Heart left ventricle (tissue), 13 donors: ENCODE measurements at regions not wholly inside any gene's neighbourhood (a gene's known extent, or its start where the extent isn't known, plus 50 kb on each side); places are given as distances from the start of the nearest gene placed in this dataset.

Experiments
- POLR2A ChIP-seq, 2 donors: fragments of 450-650 bp; IDR thresholded peaks; one replicate each; pipeline ENCODE4 v1.6.1; 2017; ENCODE audit warnings: antibody characterized with exemption in 2 of 2, mild to moderate bottlenecking in 2 of 2, moderate library complexity in 2 of 2
- TF ChIP-seq, protein P1 (sequence below), 12 donors: fragments of 200-600 bp; sonication (generic) in 4 of 12; IDR thresholded peaks; one replicate each; pipeline versions ENCODE4 v1.5.0 to v1.8.0; 2018 to 2022; ENCODE audit warnings: antibody characterized with exemption in 12 of 12, mild to moderate bottlenecking in 5 of 12
- donor health status: ischemic (EF 13 %, LVEDD 7.1; RV severe dilation, severe dysfunction).
- donor health status: DM: no; HTN: yes; CAD: no.
- donor health status: DM: no; HTN: no; CAD: no.
- donor health status: ischemic (EF 25% LVEDD 6.9; RV normal size, moderate dysfunction).
- donor health status: ischemic (EF 25% LVEDD 5.7; RV mildly dilated, moderate dysfunction).
- donor health status: ischemic (EF 35%, LVEDD 5.7; RV mildly dilated, moderate dysfunction).
- donor health status: nonischemic (EF 11% LVEDD 7.7; RV severe dilation, severe dysfunction).
- donor health status: DM: yes; HTN: yes; CAD: no.
- donor health status: PGD.
- donor health status: ischemic (EF 29% LVEDD 5.4; RV normal size, mild dysfunction).
- donor health status: nonischemic (EF 23%, LVEDD 6.1; RV moderate dilation, normal function).

DNA sequence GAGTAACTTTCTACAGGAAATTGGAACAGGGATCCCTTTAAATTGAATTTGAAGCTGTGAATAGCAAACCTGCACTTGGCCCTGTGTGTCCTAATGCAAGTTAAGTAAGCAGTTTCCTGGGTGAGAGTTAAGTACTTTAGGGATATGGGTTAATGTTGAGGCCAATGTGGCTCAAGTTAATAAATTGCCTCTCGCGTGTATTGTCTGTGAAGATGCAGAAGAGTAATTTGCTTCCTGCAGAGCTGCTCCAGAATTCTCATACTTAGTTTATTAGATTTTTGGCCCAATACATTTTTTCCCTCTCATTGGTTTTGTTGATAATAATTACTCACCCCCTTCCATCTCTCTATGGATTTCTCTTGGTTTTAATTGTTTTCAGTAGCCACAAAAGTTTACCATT, 86.5 kb downstream of the SLC25A47 start:
- TF ChIP-seq, protein P1, sequence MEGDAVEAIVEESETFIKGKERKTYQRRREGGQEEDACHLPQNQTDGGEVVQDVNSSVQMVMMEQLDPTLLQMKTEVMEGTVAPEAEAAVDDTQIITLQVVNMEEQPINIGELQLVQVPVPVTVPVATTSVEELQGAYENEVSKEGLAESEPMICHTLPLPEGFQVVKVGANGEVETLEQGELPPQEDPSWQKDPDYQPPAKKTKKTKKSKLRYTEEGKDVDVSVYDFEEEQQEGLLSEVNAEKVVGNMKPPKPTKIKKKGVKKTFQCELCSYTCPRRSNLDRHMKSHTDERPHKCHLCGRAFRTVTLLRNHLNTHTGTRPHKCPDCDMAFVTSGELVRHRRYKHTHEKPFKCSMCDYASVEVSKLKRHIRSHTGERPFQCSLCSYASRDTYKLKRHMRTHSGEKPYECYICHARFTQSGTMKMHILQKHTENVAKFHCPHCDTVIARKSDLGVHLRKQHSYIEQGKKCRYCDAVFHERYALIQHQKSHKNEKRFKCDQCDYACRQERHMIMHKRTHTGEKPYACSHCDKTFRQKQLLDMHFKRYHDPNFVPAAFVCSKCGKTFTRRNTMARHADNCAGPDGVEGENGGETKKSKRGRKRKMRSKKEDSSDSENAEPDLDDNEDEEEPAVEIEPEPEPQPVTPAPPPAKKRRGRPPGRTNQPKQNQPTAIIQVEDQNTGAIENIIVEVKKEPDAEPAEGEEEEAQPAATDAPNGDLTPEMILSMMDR (IDR thresholded peaks at IDR 0.05) = no peak
- TF ChIP-seq POLR2A (IDR thresholded peaks at IDR 0.05) = no peak
